H1 (cell line): ENCODE measurements at regions not wholly inside any gene's neighbourhood (a gene's known extent, or its start where the extent isn't known, plus 50 kb on each side); places are given as distances from the start of the nearest gene placed in this dataset.

ENCODE experiments used
- CTCF ChIA-PET: fragments of 300-600 bp; sonication (Branson Sonifier 250); formaldehyde crosslinking; loops from one replicate; lab custom pipeline; 2021; ENCODE audit not compliant: partially characterized antibody; lab: Charles Lee
- POLR2A ChIA-PET: fragments of 300-600 bp; sonication (Branson Sonifier 250); formaldehyde crosslinking; loops from one replicate; lab custom pipeline; 2021; ENCODE audit warnings: inconsistent platforms; ENCODE audit not compliant: partially characterized antibody; lab: Charles Lee
- DNase-seq, 2 experiments: peaks; one replicate each; pipeline versions ENCODE4 v3.0.0 to v3.0.0-alpha.2; 2010 to 2022; ENCODE audit warnings: low spot score in 2 of 2, low read depth in 1 of 2, mixed read lengths in 1 of 2
- FAIRE-seq: peaks from 2 replicates; lab custom pipeline; 2011; peaks lifted over from hg19 to GRCh38; lab: Jason Lieb, UNC
- H2AFZ ChIP-seq: 2 replicates; pipeline ENCODE4 v1.8.1; 2012; ENCODE audit warnings: low read length, inconsistent platforms
- H2AK5ac ChIP-seq: 2 replicates; pipeline ENCODE4 v1.6.1; 2013; ENCODE audit warnings: low read depth, low read length
- H2BK120ac ChIP-seq: replicated peaks from 2 replicates; pipeline ENCODE3; 2013; ENCODE audit warnings: low read depth, low read length, inconsistent platforms
- H2BK12ac ChIP-seq: 2 replicates; pipeline ENCODE4 v1.6.1; 2013; ENCODE audit warnings: low read depth, low read length
- H2BK15ac ChIP-seq: 2 replicates; pipeline ENCODE4 v1.6.1; 2013; ENCODE audit warnings: low read length
- H2BK20ac ChIP-seq: 2 replicates; pipeline ENCODE4 v1.6.1; 2013; ENCODE audit warnings: low read length
- H2BK5ac ChIP-seq: 2 replicates; pipeline ENCODE4 v1.6.1; 2013; ENCODE audit warnings: low read depth, low read length
- H3K14ac ChIP-seq: 2 replicates; pipeline ENCODE4 v1.6.1; 2013; ENCODE audit warnings: inconsistent platforms; ENCODE audit not compliant: insufficient read length
- H3K18ac ChIP-seq: 2 replicates; pipeline ENCODE4 v1.6.1; 2013; ENCODE audit warnings: low read length; ENCODE audit errors: extremely low read depth
- H3K23ac ChIP-seq: 2 replicates; pipeline ENCODE4 v1.6.1; 2013; ENCODE audit warnings: inconsistent platforms; ENCODE audit not compliant: insufficient read length
- H3K23me2 ChIP-seq: 2 replicates; pipeline ENCODE4 v1.6.1; 2013; ENCODE audit warnings: low read depth, low read length
- H3K27ac ChIP-seq: 2 replicates; pipeline ENCODE4 v1.6.1; 2011; ENCODE audit warnings: low read depth, low read length, inconsistent platforms
- H3K27me3 ChIP-seq, 4 experiments: replicated peaks in 1 of 4; 1 replicate in 1 of 4; 2 replicates in 3 of 4; pipeline versions ENCODE4 v1.6.1 to v1.8.1; 2011 to 2013; ENCODE audit warnings: low read length in 3 of 4, mild to moderate bottlenecking in 3 of 4, inconsistent platforms in 2 of 4, mixed read lengths in 2 of 4, moderate library complexity in 1 of 4; ENCODE audit not compliant: control insufficient read depth in 3 of 4, insufficient read depth in 3 of 4; ENCODE audit errors: extremely low read depth in 1 of 4
- H3K36me3 ChIP-seq, 4 experiments: 2 replicates each; pipeline versions ENCODE4 v1.6.1 to v1.8.1; 2011 to 2013; ENCODE audit warnings: mild to moderate bottlenecking in 4 of 4, low read length in 3 of 4, moderate library complexity in 2 of 4, control low read depth in 1 of 4, inconsistent platforms in 1 of 4; ENCODE audit not compliant: insufficient read depth in 4 of 4, control insufficient read depth in 2 of 4
- H3K4ac ChIP-seq: replicated peaks from 2 replicates; pipeline ENCODE3; 2013; ENCODE audit warnings: low read length, low read depth, mixed read lengths, inconsistent platforms; ENCODE audit not compliant: insufficient read length
- H3K4me1 ChIP-seq, 4 experiments: replicated peaks in 1 of 4; 1 replicate in 1 of 4; 2 replicates in 3 of 4; pipeline versions ENCODE4 v1.6.1 to v1.8.1; 2011 to 2013; ENCODE audit warnings: low read length in 3 of 4, inconsistent platforms in 2 of 4, mixed read lengths in 1 of 4; ENCODE audit not compliant: insufficient read depth in 4 of 4, control insufficient read depth in 3 of 4
- H3K4me2 ChIP-seq, 2 experiments: 2 replicates each; pipeline versions ENCODE4 v1.6.1 to v1.8.1; 2011 to 2013; ENCODE audit warnings: low read depth in 2 of 2, low read length in 2 of 2, control low read depth in 1 of 2, inconsistent platforms in 1 of 2, mild to moderate bottlenecking in 1 of 2; ENCODE audit not compliant: insufficient read depth in 1 of 2
- H3K4me3 ChIP-seq, 4 experiments: fragments of 200-600, 300-600 bp in 1 of 4; sonication (generic), shearing (Covaris generic), sonication (Bioruptor Twin) in 1 of 4; 2 replicates each; pipeline versions ENCODE4 v1.5.1 to v1.8.1; 2011 to 2016; ENCODE audit warnings: low read length in 4 of 4, low read depth in 3 of 4, control low read depth in 2 of 4, inconsistent platforms in 2 of 4, mild to moderate bottlenecking in 2 of 4, mixed read lengths in 1 of 4, moderate library complexity in 1 of 4; ENCODE audit not compliant: insufficient read depth in 2 of 4; ENCODE audit errors: extremely low read depth in 1 of 4
- H3K56ac ChIP-seq: replicated peaks from 2 replicates; pipeline ENCODE3; 2013; ENCODE audit warnings: low read depth, mild to moderate bottlenecking, mixed read lengths, low read length, inconsistent platforms; ENCODE audit not compliant: insufficient read length
- H3K79me1 ChIP-seq: 2 replicates; pipeline ENCODE4 v1.6.1; 2013; ENCODE audit warnings: low read depth, low read length, control low read depth
- H3K79me2 ChIP-seq, 2 experiments: 2 replicates each; pipeline versions ENCODE4 v1.6.1 to v1.8.1; 2012 to 2013; ENCODE audit warnings: low read length in 2 of 2, mild to moderate bottlenecking in 2 of 2, inconsistent platforms in 1 of 2; ENCODE audit not compliant: insufficient read depth in 2 of 2, control insufficient read depth in 1 of 2
- H3K9ac ChIP-seq, 4 experiments: replicated peaks in 1 of 4; 1 replicate in 1 of 4; 2 replicates in 3 of 4; pipeline versions ENCODE4 v1.6.1 to v1.8.1; 2011 to 2013; ENCODE audit warnings: low read depth in 3 of 4, low read length in 3 of 4, control low read depth in 2 of 4, mild to moderate bottlenecking in 2 of 4, moderate library complexity in 2 of 4, inconsistent platforms in 1 of 4; ENCODE audit errors: extremely low read depth in 1 of 4
- H3K9me3 ChIP-seq, 2 experiments: 2 replicates each; pipeline versions ENCODE4 v1.6.1 to v1.8.1; 2012 to 2013; ENCODE audit warnings: mild to moderate bottlenecking in 2 of 2, moderate library complexity in 2 of 2, control low read depth in 1 of 2, inconsistent platforms in 1 of 2, low read depth in 1 of 2, low read length in 1 of 2, mixed read lengths in 1 of 2; ENCODE audit not compliant: insufficient read depth in 2 of 2
- H4K20me1 ChIP-seq, 2 experiments: replicated peaks in 1 of 2; 2 replicates each; pipeline versions ENCODE3 to v1.8.1; 2011 to 2013; ENCODE audit warnings: inconsistent platforms in 2 of 2, low read length in 2 of 2, mild to moderate bottlenecking in 1 of 2; ENCODE audit not compliant: insufficient read depth in 2 of 2, control insufficient read depth in 1 of 2
- H4K5ac ChIP-seq: 2 replicates; pipeline ENCODE4 v1.6.1; 2013; ENCODE audit warnings: low read length, low read depth, mixed read lengths, inconsistent platforms; ENCODE audit not compliant: insufficient read length
- H4K8ac ChIP-seq: 2 replicates; pipeline ENCODE4 v1.8.0; 2013; ENCODE audit warnings: mild to moderate bottlenecking, moderate library complexity, low read length, inconsistent platforms; ENCODE audit not compliant: insufficient read depth; ENCODE audit errors: extremely low read depth
- H4K91ac ChIP-seq: replicated peaks from 2 replicates; pipeline ENCODE3; 2013; ENCODE audit warnings: low read length, mixed read lengths, inconsistent platforms; ENCODE audit not compliant: insufficient read length
- CREB1 ChIP-seq: IDR thresholded peaks from 2 replicates; pipeline ENCODE4 v1.6.1; 2012; ENCODE audit warnings: inconsistent platforms
- EGR1 ChIP-seq: IDR thresholded peaks from 2 replicates; pipeline ENCODE4 v1.6.1; 2011; ENCODE audit warnings: low read depth, low read length, borderline replicate concordance
- GABPA ChIP-seq: IDR thresholded peaks from 2 replicates; pipeline ENCODE4 v1.6.1; 2011; ENCODE audit warnings: mild to moderate bottlenecking, low read length, moderate library complexity, borderline replicate concordance; ENCODE audit not compliant: insufficient read depth
- MAFK ChIP-seq: IDR thresholded peaks from 2 replicates; pipeline ENCODE4 v1.6.1; 2012; ENCODE audit warnings: low read depth, mild to moderate bottlenecking, improper control_type of control experiment, low read length
- RFX5 ChIP-seq: IDR thresholded peaks from 2 replicates; pipeline ENCODE4 v1.6.1; 2011; ENCODE audit warnings: low read depth, low read length, improper control_type of control experiment, borderline replicate concordance
- SIRT6 ChIP-seq: IDR thresholded peaks from one replicate; pipeline ENCODE4 v1.7.1; 2012; ENCODE audit warnings: low read length, inconsistent platforms
- SIX5 ChIP-seq: IDR thresholded peaks from 2 replicates; pipeline ENCODE4 v1.6.1; 2011; ENCODE audit warnings: mild to moderate bottlenecking, low read depth, low read length
- SP1 ChIP-seq: IDR thresholded peaks from 2 replicates; pipeline ENCODE4 v1.6.1; 2011; ENCODE audit warnings: low read depth, low read length
- ZNF274 ChIP-seq: IDR thresholded peaks from 2 replicates; pipeline ENCODE4 v1.7.0; 2012; ENCODE audit warnings: low read length, borderline replicate concordance; ENCODE audit errors: extremely low read depth
- WGBS, 2 experiments: shearing (Covaris generic) in 1 of 2; methylation state at CpG; one replicate each; pipeline versions ENCODE4 v1.1.6 to v1.1.7; 2013 to 2015; ENCODE audit warnings: low lambda C conversion rate in 2 of 2, mixed read lengths in 2 of 2, inconsistent platforms in 1 of 2, low coverage in 1 of 2, missing lambda C conversion rate in 1 of 2; ENCODE audit not compliant: insufficient replicate concordance in 2 of 2, insufficient coverage in 1 of 2, insufficient read length in 1 of 2; ENCODE audit errors: extremely low coverage in 1 of 2, missing lambda C conversion rate in 1 of 2; 5-methylcytosine and 5-hydroxymethylcytosine counted together
- TF ChIP-seq, protein P1 (sequence below): IDR thresholded peaks from 2 replicates; pipeline ENCODE4 v1.6.1; 2012; ENCODE audit warnings: inconsistent platforms

DNA sequence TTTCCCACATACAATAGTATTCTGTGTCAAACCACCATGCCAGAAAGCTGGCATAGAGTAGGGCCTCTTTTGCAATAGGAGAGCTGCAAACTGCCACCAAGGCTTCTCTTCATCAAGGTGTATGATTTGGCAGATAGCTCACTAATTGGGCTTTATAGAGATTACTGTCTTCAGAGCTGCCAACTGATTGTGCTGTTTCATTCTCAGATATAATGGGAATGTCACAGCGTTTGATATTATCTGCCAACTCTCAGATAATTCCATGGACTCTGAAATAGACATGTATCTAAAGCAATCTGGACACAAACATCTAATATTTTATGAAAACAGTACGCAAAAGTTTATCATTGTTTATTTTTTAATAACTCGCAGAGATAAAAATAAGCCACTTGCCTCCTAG lies 1289.1 kb downstream of the STIM2 start:
- POLR2A ChIA-PET: no interaction called here
- FAIRE-seq: no peak

More for the DNA sequence above, 1289.1 kb downstream of the STIM2 start:
- no peaks in the 10 kb centered on the region for H3K36me3 ChIP-seq
- no peak overlapping the region for H3K14ac ChIP-seq
- no peak overlapping the region for H4K8ac ChIP-seq
- H4K5ac ChIP-seq: no peak overlapping the region
- no peak overlapping the region for H3K4ac ChIP-seq
- H3K56ac ChIP-seq: no peak overlapping the region
- no peak overlapping the region for H4K91ac ChIP-seq
- no peaks in the 10 kb centered on the region for H3K9me3 ChIP-seq
- H3K79me2 ChIP-seq: no peaks in the 10 kb centered on the region
- H2BK15ac ChIP-seq: no peak overlapping the region
- no peaks in the 10 kb centered on the region for H3K27me3 ChIP-seq
- CTCF ChIA-PET: no interaction called here
- 75% methylated on average over 3 of the region's 3 CpGs; no CpG with 5 or more reads in 1 of the 2 experiments for WGBS, 2 experiments
- no peak overlapping the region for H3K9ac ChIP-seq
- H3K4me3 ChIP-seq: no peak overlapping the region
- no peak overlapping the region for H2AK5ac ChIP-seq
- H3K79me1 ChIP-seq: no peaks in the 10 kb centered on the region
- no peak overlapping the region for H2BK5ac ChIP-seq
- no peak overlapping the region for H3K4me2 ChIP-seq
- H4K20me1 ChIP-seq: no peaks in the 10 kb centered on the region
- H2BK20ac ChIP-seq: no peak overlapping the region
- TF ChIP-seq SP1 (no peak), SIX5 (no peak), SIRT6 (no peak), CREB1 (no peak), EGR1 (no peak), GABPA (no peak), MAFK (no peak), RFX5 (no peak), ZNF274 (no peak)
- TF ChIP-seq, protein P1, sequence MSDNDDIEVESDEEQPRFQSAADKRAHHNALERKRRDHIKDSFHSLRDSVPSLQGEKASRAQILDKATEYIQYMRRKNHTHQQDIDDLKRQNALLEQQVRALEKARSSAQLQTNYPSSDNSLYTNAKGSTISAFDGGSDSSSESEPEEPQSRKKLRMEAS: no peak
- TF ChIP-seq, all 59 proteins: peak for 0
- H3K23ac ChIP-seq: no peak overlapping the region
- no peak overlapping the region for H3K27ac ChIP-seq
- H3K18ac ChIP-seq: no peak overlapping the region
- no peak overlapping the region for H2BK120ac ChIP-seq
- no peaks in the 10 kb centered on the region for H3K23me2 ChIP-seq
- no peak overlapping the region for H2AFZ ChIP-seq
- no peaks in the 10 kb centered on the region for H3K4me1 ChIP-seq
- DNase-seq: no peak
- no peak overlapping the region for H2BK12ac ChIP-seq
